ENCODE measurements at regions not wholly inside any gene's neighbourhood (a gene's known extent, or its start where the extent isn't known, plus 50 kb on each side); places are given as distances from the start of the nearest gene placed in this dataset.
"Not testable (repeated sequence)": the region's sequence is repeated elsewhere in the genome, so short reads cannot be mapped to it uniquely, and the experiment has no call there.

- Histone ChIP-seq H3K4me1 (peaks cover 14% of the 10 kb centered on the region), H4K20me1 (ENCODE audit: low read depth) (no peaks in the 10 kb centered on the region), H3K9me3 (ENCODE audit: low read depth) (no peaks in the 10 kb centered on the region), H2AFZ (replicated peaks) (no peak overlapping the region), H3K4me3 (no peak overlapping the region), H3K4me2 (no peak overlapping the region), H3K9ac (no peak overlapping the region), H3K27ac (no peak overlapping the region), H3F3A (ENCODE audit: low read depth) (no peaks in the 10 kb centered on the region), H3K27me3 (no peaks in the 10 kb centered on the region), H3K79me2 (ENCODE audit: low read depth) (no peaks in the 10 kb centered on the region), H3K36me3 (no peaks in the 10 kb centered on the region)
- H3K36me3 Mint-ChIP-seq: no peaks in the 10 kb centered on the region
- peaks cover 3% of the 10 kb centered on the region for H3K27me3 Mint-ChIP-seq (ENCODE audit: insufficient read depth, low read depth)
- no peak overlapping the region for H3K4me3 Mint-ChIP-seq
- TF ChIP-seq EZH2 (IDR thresholded peaks at IDR 0.05): no peak
- no peak for TF ChIP-seq EZH2phosphoT487 (IDR thresholded peaks at IDR 0.05)
- TF ChIP-seq CTCF (IDR thresholded peaks at IDR 0.05): no peak
- H3K4me1 Mint-ChIP-seq: peaks cover 3% of the 10 kb centered on the region
- H3K27ac Mint-ChIP-seq: no peak overlapping the region
- DNase-seq (ENCODE audit: low spot score): no peak
- peaks cover 2% of the 10 kb centered on the region for H3K9me3 Mint-ChIP-seq
Measured at GRCh38 chr10:115033898-115034297, 59.3 kb upstream of the ATRNL1 start.

- H3K79me2 ChIP-seq (ENCODE audit: low read depth); H4K20me1 ChIP-seq (ENCODE audit: low read depth); H3K27ac Mint-ChIP-seq; H3K9me3 ChIP-seq (ENCODE audit: low read depth); H2AFZ ChIP-seq (replicated peaks); H3K4me3 ChIP-seq; H3K27ac ChIP-seq; H3K9ac ChIP-seq; H3K4me2 ChIP-seq; H3K36me3 Mint-ChIP-seq; H3K4me1 Mint-ChIP-seq; DNase-seq (ENCODE audit: low spot score); H3K36me3 ChIP-seq; H3K27me3 Mint-ChIP-seq (ENCODE audit: insufficient read depth, low read depth); H3K27me3 ChIP-seq; H3K4me1 ChIP-seq; H3K4me3 Mint-ChIP-seq; H3F3A ChIP-seq (ENCODE audit: low read depth): not testable (repeated sequence)
- peaks cover 12% of the 10 kb centered on the region for H3K9me3 Mint-ChIP-seq
Measured at GRCh38 chr10:115039781-115040180, 53.4 kb upstream of the ATRNL1 start.
